ENCODE measurements at regions not wholly inside any gene's neighbourhood (a gene's known extent, or its start where the extent isn't known, plus 50 kb on each side); places are given as distances from the start of the nearest gene placed in this dataset.

- TF ChIP-seq RARB (CRISPR knock-in tag; IDR thresholded peaks at IDR 0.05) (no peak), CSDC2 (CRISPR knock-in tag; IDR thresholded peaks at IDR 0.05) (no peak), CREB5 (CRISPR knock-in tag; IDR thresholded peaks at IDR 0.05; ENCODE audit: low read depth) (no peak), CSRNP3 (CRISPR knock-in tag; IDR thresholded peaks at IDR 0.05) (no peak), ZC3H10 (CRISPR knock-in tag; IDR thresholded peaks at IDR 0.05) (no peak), PATZ1 (CRISPR knock-in tag; IDR thresholded peaks at IDR 0.05; ENCODE audit: borderline replicate concordance) (no peak), ISL1 (CRISPR knock-in tag; IDR thresholded peaks at IDR 0.05) (no peak), TOX (CRISPR knock-in tag; IDR thresholded peaks at IDR 0.05; ENCODE audit: borderline replicate concordance) (no peak), ZFP30 (CRISPR knock-in tag; IDR thresholded peaks at IDR 0.05) (no peak), BACH2 (CRISPR knock-in tag; IDR thresholded peaks at IDR 0.05; ENCODE audit: borderline replicate concordance) (no peak)
These were observed 185.3 kb upstream of the WDFY3 start for GRCh38 chr4:85151786-85152185.
